ENCODE measurements at regions not wholly inside any gene's neighbourhood (a gene's known extent, or its start where the extent isn't known, plus 50 kb on each side); places are given as distances from the start of the nearest gene placed in this dataset.

- no peak for ATAC-seq
- Histone ChIP-seq H3K4me1 (ENCODE audit: insufficient read depth, low read length) (no peaks in the 10 kb centered on the region), H4K20me1 (ENCODE audit: insufficient read depth, low read length) (no peaks in the 10 kb centered on the region), H3K9ac (ENCODE audit: insufficient read depth, low read depth, low read length) (no peak overlapping the region), H3K4me3 (replicated peaks in 1 of 3; ENCODE audit: insufficient read depth in 1 of 3, low read depth in 2 of 3, low read length in 3 of 3) (no peak overlapping the region), H3K36me3 (replicated peaks in 1 of 2; ENCODE audit: control insufficient read depth in 1 of 2, insufficient read depth in 2 of 2, low read length in 2 of 2) (no peaks in the 10 kb centered on the region), H3K27ac (ENCODE audit: extremely low read length, insufficient read depth, low read length) (no peak overlapping the region), H3K27me3 (ENCODE audit: control insufficient read depth in 1 of 2, insufficient read depth in 2 of 2, low read length in 2 of 2) (no peaks in the 10 kb centered on the region), H3K4me2 (ENCODE audit: low read depth, low read length) (no peak overlapping the region), H3K79me2 (ENCODE audit: insufficient read depth, low read length) (no peaks in the 10 kb centered on the region), H3K9me3 (ENCODE audit: low read length) (peaks cover 23% of the 10 kb centered on the region), H2AFZ (ENCODE audit: low read length) (no peak overlapping the region)
- DNase-seq (ENCODE audit: low spot score): no peak
- in situ Hi-C loops (cut with HindIII; ENCODE audit: extremely low pct_ligation_motif_present, low pct_unique_long_range_greater_than_20kb): no loop called here
- BruUV-seq (replicated peaks): no TSS peak
- TF ChIP-seq CREB3 (CRISPR knock-in tag; IDR thresholded peaks at IDR 0.05) (no peak), KMT2B (CRISPR knock-in tag; IDR thresholded peaks at IDR 0.05) (no peak), ZNF781 (CRISPR knock-in tag; IDR thresholded peaks at IDR 0.05; ENCODE audit: borderline replicate concordance, not compliant biosample characterization) (no peak), XBP1 (CRISPR knock-in tag; IDR thresholded peaks at IDR 0.05) (no peak), ZNF790 (CRISPR knock-in tag; IDR thresholded peaks at IDR 0.05; ENCODE audit: borderline replicate concordance) (no peak), NBN (conservative IDR thresholded peaks at IDR 0.05) (no peak), AKNA (CRISPR knock-in tag; IDR thresholded peaks at IDR 0.05; ENCODE audit: borderline replicate concordance) (no peak), ZNF710 (CRISPR knock-in tag; IDR thresholded peaks at IDR 0.05; ENCODE audit: borderline replicate concordance) (no peak), ZFP82 (CRISPR knock-in tag; IDR thresholded peaks at IDR 0.05; ENCODE audit: borderline replicate concordance) (no peak), SMAD3 (CRISPR knock-in tag; IDR thresholded peaks at IDR 0.05) (no peak), MAFG (CRISPR knock-in tag; IDR thresholded peaks at IDR 0.05) (no peak), ZNF772 (CRISPR knock-in tag; IDR thresholded peaks at IDR 0.05) (no peak)
- no peak for FAIRE-seq
- intact Hi-C loops (cut with micrococcal nuclease; ENCODE audit: unreplicated experiment): no loop called here
- ChIA-PET POLR2A (no interaction called here), CTCF (ENCODE audit: low intra/inter-chr PET ratio, low total read pairs) (no interaction called here)
- no CpG with 5 or more reads among the region's 2 CpGs for WGBS (ENCODE audit: low lambda C conversion rate)
Measured at GRCh38 chr2:18677280-18677679, 87.9 kb upstream of the NT5C1B start.
